ENCODE measurements at regions not wholly inside any gene's neighbourhood (a gene's known extent, or its start where the extent isn't known, plus 50 kb on each side); places are given as distances from the start of the nearest gene placed in this dataset.

DNA sequence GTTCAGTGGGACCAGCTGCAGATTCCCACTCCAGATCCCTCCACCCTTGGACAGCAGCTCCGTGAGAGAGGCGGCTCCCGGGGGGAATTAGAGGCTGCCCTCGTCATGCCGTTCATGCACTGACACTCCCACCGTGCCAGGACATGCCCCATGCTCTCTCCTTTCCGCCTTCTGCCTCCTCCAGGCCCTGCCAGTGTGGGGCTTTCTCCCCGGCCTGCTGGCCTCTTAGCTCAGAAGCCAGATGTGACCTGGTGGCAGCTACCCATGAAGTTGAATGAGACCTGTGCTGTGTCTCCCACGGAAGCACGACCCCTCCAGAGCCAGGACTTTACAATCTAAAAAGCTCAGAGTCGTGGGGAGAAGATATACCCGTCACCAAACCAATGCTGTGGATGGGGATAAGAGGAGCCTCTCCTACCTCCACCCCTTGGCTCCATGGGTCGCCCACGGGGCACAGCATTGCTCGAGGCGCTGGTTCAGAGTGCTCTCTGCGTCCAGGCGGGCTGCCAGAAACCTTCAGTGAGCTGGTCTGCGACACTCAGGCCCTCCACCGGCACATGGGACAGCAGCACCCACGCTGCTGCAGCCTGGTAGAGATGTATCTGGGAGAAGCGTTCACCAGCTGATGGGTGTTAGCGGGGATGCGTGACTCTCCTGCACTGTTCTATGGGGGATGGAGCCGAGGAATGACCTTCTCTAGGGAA is 111.0 kb upstream of the GPC1 start:
- no peak overlapping the region for H3K27ac ChIP-seq
- H3K4me3 ChIP-seq = no peak overlapping the region
- H3K4me1 ChIP-seq = no peaks in the 10 kb centered on the region
- DNase-seq = no peak
- intact Hi-C loops (cut with DNase I) = no loop called here
- no peak overlapping the region for H3K9ac ChIP-seq (ENCODE audit: low read depth in 2 of 2, low read length in 2 of 2)
- no peaks in the 10 kb centered on the region for H3K36me3 ChIP-seq
- no peaks in the 10 kb centered on the region for H3K27me3 ChIP-seq
- TF ChIP-seq CTCF (IDR thresholded peaks at IDR 0.05) = no peak
- H3K9me3 ChIP-seq = no peaks in the 10 kb centered on the region

DNA sequence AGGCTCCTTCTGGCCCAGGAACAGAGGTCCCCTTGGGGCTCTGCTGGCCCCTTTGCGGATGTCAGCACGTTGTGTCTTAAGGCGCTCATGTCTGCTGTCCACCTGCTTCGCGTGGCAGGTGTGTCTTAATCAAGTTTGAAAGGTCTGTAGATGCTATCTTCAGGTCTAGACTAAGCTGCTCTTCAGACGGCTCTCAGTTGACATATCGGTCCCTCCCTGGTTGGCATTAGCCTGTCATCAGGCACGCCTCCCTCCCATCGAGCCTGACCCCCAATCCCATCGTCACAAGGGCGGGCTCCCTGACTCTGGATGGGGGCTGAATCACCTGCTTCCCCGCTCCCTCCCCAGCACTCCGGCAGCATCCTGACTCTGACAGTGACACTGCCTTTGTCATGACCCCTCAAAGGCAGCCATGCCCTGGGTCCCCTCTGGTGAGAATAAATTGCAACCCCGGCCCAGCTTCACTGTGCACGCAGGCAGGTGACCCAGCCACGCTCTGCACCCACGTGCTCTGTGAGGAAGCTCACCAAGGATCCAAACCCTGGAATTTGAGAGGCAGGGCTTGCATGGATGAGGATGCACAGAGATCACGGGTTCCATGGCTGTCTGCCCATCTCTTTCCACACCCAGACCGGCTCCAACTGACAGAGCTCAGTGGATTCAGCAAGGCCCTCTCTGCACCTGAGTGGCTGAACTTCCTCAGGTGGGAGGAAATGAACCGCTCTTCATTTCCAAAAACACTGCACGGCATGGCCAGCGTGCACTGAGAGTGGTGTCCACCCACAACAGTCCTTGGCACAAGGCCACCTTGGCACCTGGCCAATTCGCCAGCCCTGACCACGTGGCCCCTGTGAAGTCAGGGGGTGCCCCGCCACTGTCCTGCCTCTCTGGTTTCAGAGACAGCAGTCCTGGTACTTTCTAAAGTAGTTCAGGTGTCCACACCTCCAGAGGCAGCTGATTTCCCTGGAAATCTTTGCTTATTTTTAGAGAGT is 110.2 kb upstream of the GPC1 start:
- no peak for DNase-seq
- Histone ChIP-seq H3K9ac (ENCODE audit: low read depth in 2 of 2, low read length in 2 of 2) (no peak overlapping the region), H3K4me1 (no peaks in the 10 kb centered on the region), H3K27ac (no peak overlapping the region), H3K36me3 (no peaks in the 10 kb centered on the region), H3K27me3 (no peaks in the 10 kb centered on the region), H3K9me3 (no peaks in the 10 kb centered on the region), H3K4me3 (no peak overlapping the region)
- intact Hi-C loops (cut with DNase I) = no loop called here
- TF ChIP-seq CTCF (IDR thresholded peaks at IDR 0.05) = no peak

DNA sequence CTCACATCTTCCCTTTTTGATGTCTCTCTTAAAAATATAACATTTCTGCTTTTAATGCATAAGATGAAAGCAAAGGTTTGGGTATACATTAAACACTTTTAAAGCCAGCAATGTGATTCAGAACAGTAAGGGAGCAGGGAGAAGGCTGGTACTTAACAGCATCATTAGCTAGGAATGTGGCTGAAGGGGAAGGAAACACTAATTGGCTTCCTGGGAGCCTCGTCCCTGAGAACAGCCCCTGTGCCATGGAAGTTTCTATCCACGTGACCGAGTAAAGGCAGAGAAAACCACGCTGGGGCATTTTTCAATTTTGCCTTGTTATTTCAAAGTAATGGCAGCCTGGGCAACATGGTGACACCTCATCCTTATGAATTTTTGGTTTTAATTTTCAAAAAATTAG is 109.2 kb upstream of the GPC1 start:
- intact Hi-C loops (cut with DNase I) = no loop called here
- no peak for TF ChIP-seq CTCF (IDR thresholded peaks at IDR 0.05)
- H3K4me3 ChIP-seq = no peak overlapping the region
- DNase-seq = no peak
- no peaks in the 10 kb centered on the region for H3K27me3 ChIP-seq
- H3K4me1 ChIP-seq = no peaks in the 10 kb centered on the region
- no peak overlapping the region for H3K9ac ChIP-seq (ENCODE audit: low read depth in 2 of 2, low read length in 2 of 2)
- no peaks in the 10 kb centered on the region for H3K36me3 ChIP-seq
- no peak overlapping the region for H3K27ac ChIP-seq
- no peaks in the 10 kb centered on the region for H3K9me3 ChIP-seq

GRCh38 chr2:240326886-240327285 is 108.6 kb upstream of the GPC1 start:
- TF ChIP-seq CTCF (IDR thresholded peaks at IDR 0.05) = no peak
- Histone ChIP-seq H3K4me1 (no peaks in the 10 kb centered on the region), H3K27me3 (no peaks in the 10 kb centered on the region), H3K9me3 (no peaks in the 10 kb centered on the region), H3K27ac (no peak overlapping the region), H3K36me3 (no peaks in the 10 kb centered on the region), H3K4me3 (no peak overlapping the region), H3K9ac (ENCODE audit: low read depth in 2 of 2, low read length in 2 of 2) (no peak overlapping the region)
- intact Hi-C loops (cut with DNase I) = no loop called here
- no peak for DNase-seq

DNA sequence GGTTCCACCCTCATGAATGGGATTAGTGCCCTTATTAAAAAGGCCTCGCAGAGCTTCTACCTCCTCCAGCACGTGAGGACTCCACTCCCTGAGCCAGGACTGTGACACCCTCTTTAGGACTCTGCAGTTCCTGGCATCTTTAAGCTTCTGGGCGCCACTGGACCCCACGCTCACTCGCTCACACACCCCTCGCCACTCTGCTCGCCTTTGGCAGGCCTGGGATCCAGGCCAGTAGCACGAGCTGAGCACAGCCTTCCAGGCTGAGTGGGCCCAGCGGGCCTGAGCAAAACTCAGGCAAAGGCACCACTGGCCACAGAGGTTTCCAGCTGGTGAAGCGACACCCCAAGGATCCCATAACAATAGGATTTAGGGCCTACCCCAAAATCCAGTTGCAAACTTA is 107.9 kb upstream of the GPC1 start:
- H3K4me3 ChIP-seq = no peak overlapping the region
- intact Hi-C loops (cut with DNase I) = no loop called here
- H3K4me1 ChIP-seq = no peaks in the 10 kb centered on the region
- H3K27me3 ChIP-seq = no peaks in the 10 kb centered on the region
- H3K9me3 ChIP-seq = no peaks in the 10 kb centered on the region
- DNase-seq = no peak
- TF ChIP-seq CTCF (IDR thresholded peaks at IDR 0.05) = no peak
- no peaks in the 10 kb centered on the region for H3K36me3 ChIP-seq
- no peak overlapping the region for H3K27ac ChIP-seq
- H3K9ac ChIP-seq (ENCODE audit: low read depth in 2 of 2, low read length in 2 of 2) = no peak overlapping the region

All from colonic mucosa (tissue), 4 donors.